ENCODE measurements at regions not wholly inside any gene's neighbourhood (a gene's known extent, or its start where the extent isn't known, plus 50 kb on each side); places are given as distances from the start of the nearest gene placed in this dataset.

DNA sequence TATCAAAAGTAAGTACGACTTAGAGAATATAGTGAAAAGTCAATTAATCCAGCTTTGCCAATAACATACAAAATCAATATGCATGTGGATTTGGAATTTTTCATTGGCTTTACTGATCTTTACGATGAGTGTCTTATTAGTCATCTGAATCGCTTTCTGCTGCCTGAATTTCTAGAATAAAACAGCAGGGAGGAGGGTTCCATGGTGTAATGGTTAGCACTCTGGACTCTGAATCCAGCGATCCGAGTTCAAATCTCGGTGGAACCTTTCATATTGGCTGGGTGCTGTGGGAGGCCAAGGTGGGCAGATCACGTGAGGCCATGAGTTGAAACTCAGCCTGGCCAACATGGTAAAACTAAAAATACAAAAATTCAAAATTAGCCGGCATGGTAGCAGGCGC, 448.8 kb downstream of the RNF144B start:
- Histone ChIP-seq H3K79me1 (ENCODE audit: low read depth in 1 of 2, low read length in 2 of 2) (no peaks in the 10 kb centered on the region), H2BK20ac (ENCODE audit: low read depth, low read length) (no peak overlapping the region), H2AK9ac (replicated peaks; ENCODE audit: low read depth, low read length, poor library complexity) (no peak overlapping the region), H3K4ac (ENCODE audit: low read depth, low read length) (no peak overlapping the region), H2AFZ (replicated peaks; ENCODE audit: low read length, poor library complexity) (no peak overlapping the region), H3K14ac (replicated peaks; ENCODE audit: low read depth, low read length) (no peak overlapping the region), H4K20me1 (ENCODE audit: insufficient read depth, low read length) (no peaks in the 10 kb centered on the region), H2BK5ac (ENCODE audit: low read depth, low read length, poor library complexity, severe bottlenecking) (no peak overlapping the region), H3K56ac (ENCODE audit: extremely low read depth, insufficient read depth, low read length) (no peak overlapping the region), H2BK120ac (ENCODE audit: low read depth, low read length) (no peak overlapping the region), H2AK5ac (ENCODE audit: low read depth, low read length) (no peak overlapping the region), H4K5ac (ENCODE audit: low read depth, low read length) (no peak overlapping the region), H3K4me3 (ENCODE audit: insufficient read depth, low read depth, low read length) (no peak overlapping the region), H3K27me3 (ENCODE audit: control insufficient read depth, insufficient read depth, low read length) (no peaks in the 10 kb centered on the region), H3K36me3 (ENCODE audit: control insufficient read depth, insufficient read depth, low read length) (no peaks in the 10 kb centered on the region), H3K9me1 (ENCODE audit: insufficient read depth, low read length) (no peaks in the 10 kb centered on the region), H2BK15ac (ENCODE audit: low read depth, low read length) (no peak overlapping the region), H3K4me1 (ENCODE audit: control insufficient read depth, insufficient read depth, low read length) (no peaks in the 10 kb centered on the region), H4K8ac (ENCODE audit: low read depth in 2 of 2, low read length in 2 of 2) (no peak overlapping the region), H3K27ac (ENCODE audit: insufficient read depth, low read length) (no peak overlapping the region), H3K23ac (ENCODE audit: low read depth, low read length) (no peak overlapping the region), H3K9ac (ENCODE audit: low read depth, low read length) (no peak overlapping the region), H3K9me3 (ENCODE audit: control insufficient read depth, insufficient read depth, low read length) (peaks cover 9% of the 10 kb centered on the region), H3K18ac (ENCODE audit: low read depth, low read length) (no peak overlapping the region), H3K4me2 (ENCODE audit: low read depth, low read length) (no peak overlapping the region), H4K91ac (ENCODE audit: insufficient read depth, low read depth, low read length) (no peak overlapping the region)
- POLR2A ChIA-PET (ENCODE audit: unreplicated experiment) = no interaction called here
- dilution Hi-C loops (cut with HindIII; ENCODE audit: low sequenced_read_pairs, unreplicated experiment) = no loop called here
- no peak for ATAC-seq (ENCODE audit: low read depth)
- BruUV-seq (replicated peaks) = no TSS peak
- in situ Hi-C loops (cut with MboI; ENCODE audit: low sequenced_read_pairs) = no loop called here
- CTCF ChIA-PET = no interaction called here
- 67% methylated on average over 1 of the region's 9 CpGs; no CpG with 5 or more reads in 1 of the 2 experiments for WGBS, 2 experiments (ENCODE audit: extremely low coverage in 2 of 2, insufficient read length in 1 of 2)
- no peak for DNase-seq
- TF ChIP-seq SMC3 (IDR thresholded peaks at IDR 0.05; ENCODE audit: low read depth, low read length) = no peak
- TF ChIP-seq, protein P1, sequence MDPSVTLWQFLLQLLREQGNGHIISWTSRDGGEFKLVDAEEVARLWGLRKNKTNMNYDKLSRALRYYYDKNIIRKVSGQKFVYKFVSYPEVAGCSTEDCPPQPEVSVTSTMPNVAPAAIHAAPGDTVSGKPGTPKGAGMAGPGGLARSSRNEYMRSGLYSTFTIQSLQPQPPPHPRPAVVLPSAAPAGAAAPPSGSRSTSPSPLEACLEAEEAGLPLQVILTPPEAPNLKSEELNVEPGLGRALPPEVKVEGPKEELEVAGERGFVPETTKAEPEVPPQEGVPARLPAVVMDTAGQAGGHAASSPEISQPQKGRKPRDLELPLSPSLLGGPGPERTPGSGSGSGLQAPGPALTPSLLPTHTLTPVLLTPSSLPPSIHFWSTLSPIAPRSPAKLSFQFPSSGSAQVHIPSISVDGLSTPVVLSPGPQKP (IDR thresholded peaks at IDR 0.05; ENCODE audit: borderline replicate concordance, low read depth, low read length) = no peak
- no peak for TF ChIP-seq MXI1 (IDR thresholded peaks at IDR 0.05; ENCODE audit: borderline replicate concordance, low read depth, low read length)
- no peak for TF ChIP-seq RAD21 (IDR thresholded peaks at IDR 0.05; ENCODE audit: low read length)
- no peak for TF ChIP-seq RFX5 (IDR thresholded peaks at IDR 0.05; ENCODE audit: low read depth, low read length)
- intact Hi-C loops (cut with micrococcal nuclease) = no loop called here

All from IMR-90 (cell line).